Astrocyte of the spinal cord (primary cell): ENCODE measurements at regions not wholly inside any gene's neighbourhood (a gene's known extent, or its start where the extent isn't known, plus 50 kb on each side); places are given as distances from the start of the nearest gene placed in this dataset.

Source experiments
- DNase-seq: peaks from one replicate; pipeline ENCODE4 v3.0.0; 2011; ENCODE audit warnings: low read depth, low spot score
- H3K4me3 ChIP-seq: 2 replicates; pipeline ENCODE4 v1.5.1; 2011; ENCODE audit warnings: low read depth, mild to moderate bottlenecking, low read length, moderate library complexity
- CTCF ChIP-seq: IDR thresholded peaks from 2 replicates; pipeline ENCODE4 v1.5.1; 2012; ENCODE audit warnings: low read depth, mild to moderate bottlenecking, low read length, inconsistent platforms
- in situ Hi-C: cut with HindIII; loops from 2 replicates; pipeline ENCODE4 v1.10.0; 2017; ENCODE audit warnings: low sequenced_read_pairs

- no peak for DNase-seq
- H3K4me3 ChIP-seq, result no peak overlapping the region
- in situ Hi-C loops, result no loop called here
- no peak for TF ChIP-seq CTCF
These were observed 131.9 kb downstream of the TMEM26 start for GRCh38 chr10:61321041-61321857.

DNA sequence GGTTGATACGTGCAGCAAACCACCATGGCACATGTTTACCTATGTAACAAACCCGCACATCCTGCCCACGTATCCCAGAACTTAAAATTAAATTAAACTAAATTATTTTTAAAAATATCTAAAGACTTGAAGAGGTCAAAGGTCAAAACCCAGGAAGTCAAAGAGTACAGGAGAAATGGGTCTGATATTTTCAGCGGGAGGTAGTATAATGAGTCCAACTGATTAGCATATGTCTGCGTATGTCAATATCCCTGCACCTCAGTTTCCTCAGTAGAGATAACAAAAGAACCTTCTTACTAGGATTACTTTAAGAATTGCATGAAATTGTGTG lies 133.0 kb downstream of the TMEM26 start:
- TF ChIP-seq CTCF, result no peak
- in situ Hi-C loops, result no loop called here

GRCh38 chr10:61319386-61320256 lies 133.6 kb downstream of the TMEM26 start:
- no peak overlapping the region for H3K4me3 ChIP-seq
- no peak for DNase-seq
- in situ Hi-C loops, result no loop called here
- no peak for TF ChIP-seq CTCF

More for the DNA sequence above, 133.0 kb downstream of the TMEM26 start:
- no peak for DNase-seq
- no peak overlapping the region for H3K4me3 ChIP-seq

GRCh38 chr10:61318429-61318828 lies 134.8 kb downstream of the TMEM26 start:
- no peak for TF ChIP-seq CTCF
- no peak overlapping the region for H3K4me3 ChIP-seq
- DNase-seq, result no peak
- in situ Hi-C loops, result no loop called here

GRCh38 chr10:61317706-61318105 lies 135.5 kb downstream of the TMEM26 start:
- in situ Hi-C loops, result no loop called here
- TF ChIP-seq CTCF, result no peak
- no peak overlapping the region for H3K4me3 ChIP-seq
- no peak for DNase-seq

DNA sequence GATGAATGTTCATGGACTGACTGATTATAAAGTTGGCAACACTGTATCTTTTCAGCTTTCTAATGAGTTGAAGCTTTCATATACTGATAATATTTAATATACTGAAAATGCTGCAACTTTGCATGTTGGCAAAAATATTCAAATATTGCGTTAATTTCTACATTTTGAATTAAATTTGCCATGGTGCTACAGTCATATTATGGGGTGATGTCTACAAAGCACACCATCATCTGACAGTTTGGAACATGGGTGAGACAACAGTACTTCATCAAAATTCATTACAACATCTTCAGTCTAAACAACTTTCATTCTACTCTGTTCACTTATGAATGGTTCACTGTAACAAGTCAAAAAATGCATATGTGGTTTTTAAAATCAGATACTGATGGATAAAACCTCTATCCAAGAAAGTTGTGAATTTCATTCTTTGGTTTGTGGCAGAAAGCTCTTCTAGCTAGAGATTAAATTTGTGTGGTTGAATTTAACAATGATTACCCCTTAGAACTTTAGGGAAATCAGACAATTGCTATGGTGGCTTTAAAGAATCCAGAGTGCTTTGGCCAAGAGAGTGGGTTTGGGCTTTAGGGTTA lies 136.4 kb downstream of the TMEM26 start:
- no peak for TF ChIP-seq CTCF

More for the DNA sequence above, 136.4 kb downstream of the TMEM26 start:
- DNase-seq, result no peak
- in situ Hi-C loops, result no loop called here
- H3K4me3 ChIP-seq, result no peak overlapping the region
